Testis (tissue), 2 donors: ENCODE measurements at regions not wholly inside any gene's neighbourhood (a gene's known extent, or its start where the extent isn't known, plus 50 kb on each side); places are given as distances from the start of the nearest gene placed in this dataset.

Experiments
- DNase-seq: peaks from one replicate; pipeline ENCODE4 v3.0.0-alpha.2; 2019
- H3K27ac ChIP-seq, 2 donors: fragments of 200-600 bp; sonication (generic); one replicate each; pipeline ENCODE4 v1.5.1; 2019
- H3K27me3 ChIP-seq: fragments of 200-600 bp; sonication (generic); one replicate; pipeline ENCODE4 v1.5.1; 2019
- H3K36me3 ChIP-seq: fragments of 200-600 bp; sonication (generic); one replicate; pipeline ENCODE4 v1.5.1; 2017; ENCODE audit warnings: low read depth; ENCODE audit errors: missing control alignments
- H3K4me1 ChIP-seq: fragments of 200-600 bp; sonication (generic); one replicate; pipeline ENCODE4 v1.5.1; 2019
- H3K4me3 ChIP-seq, 2 donors: fragments of 200-600 bp; sonication (generic); one replicate each; pipeline ENCODE4 v1.5.1; 2017 to 2019
- H3K9me3 ChIP-seq: fragments of 200-600 bp; sonication (generic); one replicate; pipeline ENCODE4 v1.5.1; 2017
- POLR2A ChIP-seq: fragments of 450-650 bp; IDR thresholded peaks from one replicate; pipeline ENCODE4 v1.6.1; 2017; ENCODE audit warnings: antibody characterized with exemption, mild to moderate bottlenecking, moderate library complexity
- WGBS, 2 donors: methylation state at CpG; one replicate each; pipeline ENCODE4 v1.1.5; 2018; 5-methylcytosine and 5-hydroxymethylcytosine counted together
- intact Hi-C: fragments of 100-400 bp; cut with DNase I; formaldehyde crosslinking; loops from one replicate; pipeline ENCODE4 v1.15.1; 2023; ENCODE audit warnings: low total_unique reads
- TF ChIP-seq, protein P1 (sequence below), 3 experiments: fragments of 450-650 bp in 2 of 3; fragments of 200-600 bp in 1 of 3; sonication (generic) in 1 of 3; IDR thresholded peaks; one replicate each; pipeline ENCODE4 v1.5.1; 2016 to 2019; ENCODE audit warnings: antibody characterized with exemption in 3 of 3, mild to moderate bottlenecking in 2 of 3, moderate library complexity in 1 of 3

DNA sequence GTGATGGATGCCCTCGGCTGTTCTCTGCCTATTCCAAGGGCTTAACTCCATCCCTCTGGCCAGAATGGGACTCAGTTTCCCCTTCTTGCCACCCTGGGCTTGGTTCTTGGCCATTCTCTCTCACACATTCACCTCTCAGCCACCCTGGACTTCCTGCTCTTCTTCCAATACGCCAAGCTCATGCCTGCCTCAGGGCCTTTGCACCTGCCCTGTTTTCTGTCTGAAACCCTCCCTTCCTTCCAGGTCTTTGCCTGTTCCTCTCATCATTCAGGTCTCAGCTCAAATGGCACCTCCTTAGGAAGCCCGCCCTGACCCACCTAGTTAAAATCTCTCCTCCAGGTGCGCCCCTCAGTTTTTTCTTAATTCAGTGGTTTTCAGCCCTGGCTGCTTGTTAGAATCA is 76.6 kb upstream of the TP53I11 start:
- no peaks in the 10 kb centered on the region for H3K36me3 ChIP-seq
- no peak for TF ChIP-seq POLR2A
- TF ChIP-seq, protein P1, sequence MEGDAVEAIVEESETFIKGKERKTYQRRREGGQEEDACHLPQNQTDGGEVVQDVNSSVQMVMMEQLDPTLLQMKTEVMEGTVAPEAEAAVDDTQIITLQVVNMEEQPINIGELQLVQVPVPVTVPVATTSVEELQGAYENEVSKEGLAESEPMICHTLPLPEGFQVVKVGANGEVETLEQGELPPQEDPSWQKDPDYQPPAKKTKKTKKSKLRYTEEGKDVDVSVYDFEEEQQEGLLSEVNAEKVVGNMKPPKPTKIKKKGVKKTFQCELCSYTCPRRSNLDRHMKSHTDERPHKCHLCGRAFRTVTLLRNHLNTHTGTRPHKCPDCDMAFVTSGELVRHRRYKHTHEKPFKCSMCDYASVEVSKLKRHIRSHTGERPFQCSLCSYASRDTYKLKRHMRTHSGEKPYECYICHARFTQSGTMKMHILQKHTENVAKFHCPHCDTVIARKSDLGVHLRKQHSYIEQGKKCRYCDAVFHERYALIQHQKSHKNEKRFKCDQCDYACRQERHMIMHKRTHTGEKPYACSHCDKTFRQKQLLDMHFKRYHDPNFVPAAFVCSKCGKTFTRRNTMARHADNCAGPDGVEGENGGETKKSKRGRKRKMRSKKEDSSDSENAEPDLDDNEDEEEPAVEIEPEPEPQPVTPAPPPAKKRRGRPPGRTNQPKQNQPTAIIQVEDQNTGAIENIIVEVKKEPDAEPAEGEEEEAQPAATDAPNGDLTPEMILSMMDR (IDR thresholded peaks at IDR 0.05) = no peak
- no peaks in the 10 kb centered on the region for H3K4me1 ChIP-seq
- no peak for DNase-seq
- H3K4me3 ChIP-seq = no peak overlapping the region
- intact Hi-C loops = no loop called here
- H3K27me3 ChIP-seq = no peaks in the 10 kb centered on the region
- 93 to 97% methylated on average over 4 of the region's 4 CpGs for WGBS, 2 donors
- H3K27ac ChIP-seq = no peak overlapping the region
- no peaks in the 10 kb centered on the region for H3K9me3 ChIP-seq

DNA sequence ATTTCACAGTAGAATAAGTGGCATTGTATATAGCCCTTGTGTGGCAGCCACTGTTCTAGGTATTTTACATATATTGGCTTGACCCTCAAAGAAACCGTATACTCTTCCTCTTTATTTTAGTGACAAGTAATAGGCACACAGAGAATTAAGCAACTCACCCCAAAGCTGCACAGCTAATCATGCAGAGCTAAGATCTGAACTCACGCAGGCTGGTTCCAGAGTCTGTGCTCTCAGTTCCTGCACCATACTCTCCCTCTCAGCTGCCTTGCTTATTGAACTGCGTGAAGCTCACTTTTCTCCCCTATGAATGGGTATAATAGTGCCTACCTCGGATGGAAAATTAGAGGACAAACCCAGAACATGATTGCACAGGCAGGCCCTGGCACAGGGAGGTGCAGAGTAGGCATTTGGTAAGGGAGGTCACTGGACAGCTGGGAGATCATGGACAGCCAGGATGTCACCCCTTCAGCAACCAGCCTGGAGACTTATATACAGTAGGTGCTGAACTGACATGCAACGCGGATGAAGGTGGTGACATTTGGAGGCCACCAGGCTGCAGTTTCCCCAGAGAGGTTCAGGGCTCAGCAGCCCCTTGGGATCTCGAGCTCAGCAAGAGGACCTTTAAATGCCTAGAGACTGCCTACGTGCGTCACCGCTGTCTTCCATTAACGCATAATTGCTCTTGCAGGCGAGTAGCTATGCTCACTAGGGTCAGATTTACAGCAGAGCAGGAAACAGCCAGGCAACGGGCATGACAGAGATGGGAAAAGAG is 78.4 kb upstream of the TP53I11 start:
- Histone ChIP-seq H3K4me1 (no peaks in the 10 kb centered on the region), H3K9me3 (no peaks in the 10 kb centered on the region), H3K4me3 (no peak overlapping the region), H3K27ac (no peak overlapping the region), H3K27me3 (no peaks in the 10 kb centered on the region), H3K36me3 (no peaks in the 10 kb centered on the region)
- no peak for DNase-seq
- TF ChIP-seq, protein P1 (IDR thresholded peaks at IDR 0.05) = no peak
- TF ChIP-seq POLR2A = no peak
- WGBS, 2 donors = 87 to 88% methylated on average over 13 of the region's 13 CpGs
- intact Hi-C loops = no loop called here

DNA sequence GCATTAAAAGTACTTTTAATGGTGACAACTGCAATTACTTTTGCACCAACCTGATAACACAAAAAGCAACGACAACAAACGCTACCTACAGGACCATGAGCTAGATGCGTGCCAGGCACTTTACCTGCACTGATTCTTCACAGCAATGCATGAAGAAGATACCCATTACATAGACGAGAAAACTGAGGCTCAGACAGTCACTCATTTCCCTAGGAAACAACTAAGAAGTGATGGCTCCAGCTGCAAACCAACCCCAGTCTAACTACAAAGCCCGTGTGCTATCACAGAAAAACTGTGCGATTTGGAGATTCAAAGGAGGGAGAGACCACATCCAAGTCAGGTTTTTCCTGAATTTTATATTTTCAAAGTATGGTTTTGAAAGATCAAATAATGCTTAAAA is 80.1 kb upstream of the TP53I11 start:
- no peak overlapping the region for H3K4me3 ChIP-seq
- TF ChIP-seq, protein P1 (IDR thresholded peaks at IDR 0.05) = no peak
- TF ChIP-seq POLR2A = no peak
- H3K36me3 ChIP-seq = no peaks in the 10 kb centered on the region
- no peaks in the 10 kb centered on the region for H3K9me3 ChIP-seq
- intact Hi-C loops = no loop called here
- no peaks in the 10 kb centered on the region for H3K4me1 ChIP-seq
- 79 to 85% methylated on average over 6 of the region's 6 CpGs for WGBS, 2 donors
- no peaks in the 10 kb centered on the region for H3K27me3 ChIP-seq
- DNase-seq = no peak
- no peak overlapping the region for H3K27ac ChIP-seq

DNA sequence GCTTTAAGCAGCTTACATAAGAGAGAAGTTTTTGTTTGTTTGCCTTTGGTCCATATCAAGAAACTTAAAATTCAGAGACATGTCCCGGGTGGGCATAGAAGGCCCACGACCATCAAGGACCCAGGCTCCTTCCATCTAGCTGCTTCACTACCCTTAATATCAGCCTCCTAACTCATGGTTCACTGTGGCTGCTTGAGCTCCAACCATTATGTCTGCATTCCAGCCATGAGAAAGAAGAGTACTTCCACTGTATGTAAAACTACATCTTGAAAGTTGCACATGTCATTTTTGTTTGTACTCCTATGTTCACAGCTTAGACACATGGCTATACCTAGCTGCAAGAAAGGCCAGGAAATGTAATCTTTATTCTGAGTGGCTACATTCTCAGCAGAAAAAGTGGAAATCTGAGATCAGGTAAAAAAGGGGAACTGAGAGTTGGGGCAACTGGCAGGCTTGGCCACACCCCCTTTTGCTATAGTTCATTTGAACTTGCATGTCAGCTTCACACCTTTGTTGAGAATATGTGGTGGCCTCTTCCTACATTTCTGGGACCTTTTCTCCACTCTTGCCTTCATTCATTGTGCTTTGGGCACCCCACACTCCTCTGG is 81.3 kb upstream of the TP53I11 start:
- Histone ChIP-seq H3K4me3 (no peak overlapping the region), H3K9me3 (no peaks in the 10 kb centered on the region), H3K27me3 (no peaks in the 10 kb centered on the region), H3K36me3 (no peaks in the 10 kb centered on the region), H3K27ac (no peak overlapping the region), H3K4me1 (no peaks in the 10 kb centered on the region)
- DNase-seq = no peak
- intact Hi-C loops = no loop called here
- no peak for TF ChIP-seq POLR2A
- TF ChIP-seq, protein P1 (IDR thresholded peaks at IDR 0.05) = no peak
- 96 to 100% methylated on average over 2 of the region's 2 CpGs for WGBS, 2 donors

DNA sequence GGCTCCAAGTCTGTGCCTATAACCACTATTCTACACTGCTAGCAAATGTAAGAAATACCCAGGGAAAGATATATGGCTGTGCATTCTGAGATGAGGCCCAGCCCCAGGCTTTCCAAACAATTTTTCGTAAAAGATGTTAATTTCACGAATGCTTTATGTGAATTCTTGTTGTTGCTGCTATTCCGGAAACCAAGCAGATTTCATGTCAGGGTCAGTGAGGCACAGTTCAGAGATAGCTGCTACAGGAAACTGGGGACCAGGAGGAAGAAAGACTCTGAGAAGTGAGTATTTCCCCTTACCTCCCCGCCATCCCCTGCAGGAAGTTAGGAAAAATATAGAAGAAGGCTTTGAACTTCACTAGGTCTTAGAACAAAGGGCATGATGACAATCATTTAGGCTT is 84.7 kb upstream of the TP53I11 start:
- Histone ChIP-seq H3K36me3 (no peaks in the 10 kb centered on the region), H3K4me3 (no peak overlapping the region), H3K4me1 (no peaks in the 10 kb centered on the region), H3K27me3 (no peaks in the 10 kb centered on the region), H3K27ac (no peak overlapping the region), H3K9me3 (no peaks in the 10 kb centered on the region)
- no peak for DNase-seq
- intact Hi-C loops = no loop called here
- TF ChIP-seq, protein P1 (IDR thresholded peaks at IDR 0.05) = no peak
- no peak for TF ChIP-seq POLR2A
- 91 to 92% methylated on average over 4 of the region's 4 CpGs for WGBS, 2 donors
